GM18517 (cell line): ENCODE measurements at regions not wholly inside any gene's neighbourhood (a gene's known extent, or its start where the extent isn't known, plus 50 kb on each side); places are given as distances from the start of the nearest gene placed in this dataset.

ENCODE experiments used
- ATAC-seq: cut with Tn5 transposase; IDR thresholded peaks from one replicate; pipeline ENCODE4 v1.9.1; 2021; ENCODE audit warnings: mild to moderate bottlenecking, moderate library complexity; ENCODE audit not compliant: unreplicated experiment

DNA sequence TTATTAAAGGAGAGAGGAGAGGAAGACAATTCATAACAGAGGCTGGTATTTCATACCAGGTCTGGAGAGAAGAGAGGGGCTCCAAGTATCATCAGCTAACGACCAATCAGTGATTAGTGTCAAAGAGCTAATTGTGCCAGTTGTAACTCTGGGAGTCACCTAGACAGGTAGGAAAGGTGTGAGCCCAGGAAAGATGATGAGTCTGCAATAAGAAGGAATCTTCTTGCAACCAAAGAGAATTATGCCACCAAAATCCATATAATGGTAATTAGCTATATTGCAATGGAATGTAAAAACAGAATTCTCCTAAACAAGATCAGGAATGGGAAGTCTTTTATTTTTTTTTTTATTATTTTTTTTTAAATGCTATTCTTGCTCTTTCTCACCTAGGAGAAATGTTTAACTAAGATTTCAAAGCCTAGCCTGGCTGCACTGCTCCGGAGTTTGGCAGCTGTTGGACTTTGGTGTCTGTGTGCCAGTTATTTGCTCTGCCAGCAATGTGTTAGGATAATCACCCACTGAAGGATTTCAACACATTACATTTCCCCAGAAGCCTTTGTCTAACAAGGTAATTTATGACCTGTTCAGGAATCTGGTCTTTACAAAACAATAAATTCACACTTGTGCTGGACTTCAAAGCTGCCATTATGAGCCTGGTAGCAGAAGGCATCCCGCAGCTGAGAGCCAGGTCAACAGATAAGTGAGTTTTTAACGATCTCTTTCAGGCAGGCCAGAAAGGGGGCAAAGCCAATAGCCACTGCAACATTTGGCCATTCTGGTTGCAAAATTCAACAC is 89.4 kb downstream of the FOXB1 start:
- no peak for ATAC-seq

GRCh38 chr15:60095711-60096110 is 91.6 kb downstream of the FOXB1 start:
- no peak for ATAC-seq

DNA sequence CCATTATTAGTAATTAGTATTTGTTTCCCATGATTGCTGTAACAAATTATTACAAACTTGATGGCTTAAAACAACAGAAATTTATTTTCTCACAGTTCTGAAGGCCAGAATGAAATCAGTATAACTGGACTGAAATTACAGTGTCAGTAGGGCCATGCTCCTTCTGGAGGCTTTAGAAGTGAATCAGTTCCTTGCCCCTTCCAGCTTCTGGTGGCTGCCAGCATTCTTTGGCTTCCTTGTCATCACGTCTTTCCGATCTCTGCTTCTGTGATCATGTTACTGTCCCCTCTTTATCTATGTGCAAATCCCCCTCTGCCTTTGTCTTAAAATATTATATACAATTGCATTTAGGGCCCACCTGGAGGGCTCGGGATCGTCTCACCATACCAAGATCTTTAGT is 92.0 kb downstream of the FOXB1 start:
- no peak for ATAC-seq

GRCh38 chr15:60101416-60101815 is 97.3 kb downstream of the FOXB1 start:
- no peak for ATAC-seq

GRCh38 chr15:60102748-60103147 is 98.6 kb downstream of the FOXB1 start:
- no peak for ATAC-seq

- ATAC-seq: no peak
Observed at GRCh38 chr15:60110909-60111308, 106.8 kb downstream of the FOXB1 start.

DNA sequence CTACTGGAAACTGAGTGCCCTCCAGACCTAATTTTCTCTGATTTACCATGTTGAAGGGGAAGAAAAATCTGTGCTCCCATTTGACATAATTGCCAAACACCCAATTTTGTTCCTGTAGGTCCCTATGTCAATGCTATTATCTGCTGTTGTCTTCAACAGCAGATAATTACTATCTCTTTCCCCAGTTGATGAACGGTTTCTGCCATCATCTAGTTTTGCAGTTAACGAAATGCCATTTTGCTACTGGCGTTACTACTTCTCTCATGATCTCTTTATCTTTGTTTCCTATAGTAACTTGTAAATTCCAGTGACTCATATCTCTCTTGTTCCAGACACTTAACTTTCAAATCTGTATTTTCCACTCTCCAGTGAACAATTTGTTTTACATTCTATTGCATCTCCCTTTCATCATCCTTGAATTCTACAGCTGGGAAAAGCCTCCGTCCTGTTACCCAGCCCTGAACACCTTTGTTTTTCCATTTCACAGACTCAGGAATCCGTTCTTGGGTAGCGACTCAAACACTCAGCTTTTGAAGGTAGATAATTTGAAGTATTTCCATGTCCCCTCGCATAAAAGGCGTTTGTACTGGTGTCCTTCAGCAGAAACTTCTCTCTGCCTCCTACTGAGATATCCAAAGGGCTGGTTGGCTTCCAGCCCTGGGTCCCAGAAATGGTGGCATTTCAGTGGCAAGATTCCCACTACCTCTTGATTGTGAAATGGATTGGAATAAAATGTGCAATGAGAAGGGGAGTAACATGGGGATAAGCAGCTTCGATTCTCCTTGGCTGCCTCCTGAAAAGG is 111.7 kb downstream of the FOXB1 start:
- no peak for ATAC-seq

GRCh38 chr15:60116456-60117089 is 112.5 kb downstream of the FOXB1 start:
- no peak for ATAC-seq

- ATAC-seq: no peak
Observed at GRCh38 chr15:60118146-60118545, 114.0 kb downstream of the FOXB1 start.

DNA sequence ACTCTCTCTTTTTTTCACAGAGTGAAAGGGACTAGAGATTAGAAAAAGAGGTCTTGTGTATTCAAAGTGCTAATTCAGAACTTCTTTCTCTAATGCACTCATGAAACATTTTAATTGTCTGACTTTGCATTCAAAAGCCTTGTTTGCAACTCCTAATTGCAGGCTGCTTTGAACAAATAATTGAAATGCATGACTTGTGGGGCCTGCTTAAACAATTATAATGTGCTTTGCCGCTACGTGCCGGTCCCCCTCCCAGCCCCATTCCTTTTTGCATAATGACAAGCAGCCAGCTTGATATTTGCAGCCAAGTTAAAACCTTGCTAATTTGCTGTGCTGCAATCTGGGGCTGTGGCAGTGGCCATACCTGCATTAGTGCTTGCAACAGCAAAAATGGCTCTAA is 114.5 kb downstream of the FOXB1 start:
- ATAC-seq: no peak

- ATAC-seq: no peak
Observed at GRCh38 chr15:60119101-60119500, 115.0 kb downstream of the FOXB1 start.

DNA sequence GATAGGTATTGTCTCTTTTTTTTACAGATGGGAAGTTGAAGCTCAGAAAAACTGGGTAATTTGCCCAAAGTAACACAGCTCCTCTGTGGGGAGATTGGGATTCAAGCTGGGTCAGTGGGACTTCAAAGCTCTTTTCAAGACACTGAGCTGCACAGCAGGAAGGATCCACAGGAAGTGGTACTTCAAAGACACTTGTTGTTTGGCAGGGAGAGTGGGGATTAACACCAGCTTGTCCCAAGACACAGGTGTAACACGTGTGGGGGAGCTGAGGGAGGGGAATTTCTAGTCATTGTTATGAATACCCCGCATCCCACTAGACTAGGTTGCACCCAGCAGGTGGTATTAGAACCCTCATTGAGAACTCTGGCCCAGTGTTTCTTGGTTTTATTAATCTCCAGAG is 116.0 kb downstream of the FOXB1 start:
- no peak for ATAC-seq

DNA sequence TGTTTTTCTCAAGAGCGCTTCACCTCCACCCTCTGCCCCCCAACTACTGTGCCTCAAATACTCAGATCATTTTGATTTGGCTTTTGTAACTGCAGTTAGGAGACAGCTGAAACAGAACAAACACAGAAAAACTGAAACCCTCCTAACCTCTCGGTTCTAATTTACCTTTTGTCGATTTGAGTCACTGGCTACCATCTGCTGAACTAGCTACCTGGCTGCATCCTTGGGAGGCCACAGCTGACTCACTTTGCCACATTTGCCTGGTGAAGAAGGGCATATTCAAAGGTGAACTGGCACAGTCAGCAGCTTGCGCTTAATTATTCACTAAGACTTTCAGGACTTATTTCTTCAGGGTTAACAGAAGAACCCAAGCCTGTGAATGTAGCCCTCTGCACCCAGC is 117.7 kb downstream of the FOXB1 start:
- ATAC-seq: no peak

DNA sequence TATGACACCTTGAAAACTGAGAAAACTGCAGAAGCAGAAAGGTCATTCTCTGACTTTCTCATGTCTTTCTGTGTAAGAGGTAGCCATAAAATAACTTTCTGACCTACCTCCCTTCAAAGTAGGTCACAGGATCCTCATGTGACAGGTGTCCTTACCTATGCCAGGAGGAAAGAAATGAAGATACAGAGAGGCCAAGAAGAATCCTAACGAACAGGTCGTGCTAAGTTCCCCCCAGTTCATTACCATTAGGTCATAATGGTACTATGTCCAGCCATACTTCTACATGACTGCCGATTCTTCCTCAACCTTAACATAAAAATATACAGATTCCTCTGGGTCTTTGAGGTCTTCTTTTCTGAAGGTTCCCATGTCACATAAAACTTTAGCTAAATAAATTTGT is 118.6 kb downstream of the FOXB1 start:
- no peak for ATAC-seq

- no peak for ATAC-seq
Observed at GRCh38 chr15:60124460-60125070, 120.5 kb downstream of the FOXB1 start.

GRCh38 chr15:60125334-60125733 is 121.2 kb downstream of the FOXB1 start:
- no peak for ATAC-seq

DNA sequence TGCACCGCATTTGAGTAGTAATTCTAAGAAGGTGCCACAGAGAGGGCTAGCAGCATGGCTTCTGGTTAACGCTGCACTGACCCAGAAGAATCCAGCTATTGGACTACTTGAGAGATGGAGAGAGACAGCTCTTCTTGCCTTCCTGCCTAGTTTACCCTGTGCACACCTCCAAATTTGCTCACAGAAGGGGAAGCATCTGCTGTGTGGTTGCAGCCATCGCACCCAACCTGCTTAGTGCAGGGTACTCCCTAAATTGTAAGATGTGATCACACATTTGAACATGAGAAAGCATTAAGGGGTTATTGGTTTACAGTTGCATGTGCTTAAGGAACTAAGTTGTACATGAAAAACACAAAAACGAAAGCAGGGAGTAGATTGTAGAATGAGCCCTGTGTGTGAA is 122.1 kb downstream of the FOXB1 start:
- no peak for ATAC-seq

DNA sequence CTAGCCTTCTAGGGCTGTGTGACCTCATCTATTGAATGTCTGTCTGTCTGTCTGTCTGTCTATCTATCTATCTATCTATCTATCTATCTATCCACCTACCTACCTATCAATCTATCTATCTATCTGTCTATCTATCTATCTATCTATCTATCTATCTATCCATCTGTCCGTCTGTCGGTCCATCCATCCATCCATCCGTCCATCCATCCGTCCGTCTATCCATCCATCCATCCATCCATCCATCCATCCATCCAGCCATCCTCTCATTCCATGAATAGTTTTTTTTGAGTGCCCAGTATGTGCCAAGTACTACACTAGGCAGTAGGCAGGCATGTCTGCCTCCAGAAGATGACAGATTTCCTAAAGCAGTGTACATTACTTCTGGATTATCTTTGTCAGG is 122.5 kb downstream of the FOXB1 start:
- no peak for ATAC-seq

GRCh38 chr15:60128000-60128376 is 123.9 kb downstream of the FOXB1 start:
- ATAC-seq: no peak

GRCh38 chr15:60128710-60129109 is 124.6 kb downstream of the FOXB1 start:
- no peak for ATAC-seq

GRCh38 chr15:60130398-60130797 is 126.3 kb downstream of the FOXB1 start:
- ATAC-seq: no peak
